Natural killer cell (primary cell): ENCODE measurements at regions not wholly inside any gene's neighbourhood (a gene's known extent, or its start where the extent isn't known, plus 50 kb on each side); places are given as distances from the start of the nearest gene placed in this dataset.

ENCODE experiments used
- ATAC-seq, 3 donors: fragments of 150-1000 bp in 2 of 3; fragments of 200-7000 bp in 1 of 3; cut with Tn5 transposase; 1 replicate in 1 of 3; 2 replicates in 2 of 3; pipeline ENCODE4 v1.10.0; 2021; ENCODE audit warnings: mild to moderate bottlenecking in 2 of 3, moderate library complexity in 2 of 3
- DNase-seq, 2 donors: peaks; one replicate each; pipeline versions ENCODE4 v3.0.0 to v3.0.0-alpha.2; 2013 to 2021; ENCODE audit warnings: mixed read lengths in 1 of 2
- H3K27ac ChIP-seq: one replicate; pipeline ENCODE4 v1.5.1; 2013; ENCODE audit warnings: mild to moderate bottlenecking, low read length
- H3K27me3 ChIP-seq: one replicate; pipeline ENCODE4 v1.6.1; 2013; ENCODE audit warnings: low read length; ENCODE audit not compliant: control insufficient read depth, insufficient read depth
- H3K36me3 ChIP-seq: one replicate; pipeline ENCODE4 v1.6.1; 2013; ENCODE audit warnings: low read length; ENCODE audit not compliant: control insufficient read depth, insufficient read depth
- H3K4me1 ChIP-seq: one replicate; pipeline ENCODE4 v1.6.1; 2013; ENCODE audit warnings: low read length; ENCODE audit not compliant: control insufficient read depth, insufficient read depth
- H3K4me3 ChIP-seq: one replicate; pipeline ENCODE4 v1.5.1; 2013; ENCODE audit warnings: low read length
- H3K9me3 ChIP-seq: one replicate; pipeline ENCODE4 v1.6.1; 2013; ENCODE audit warnings: low read length; ENCODE audit not compliant: control insufficient read depth, insufficient read depth
- H3K27ac Mint-ChIP-seq, 2 donors: one replicate each; pipeline ENCODE4 v1.8.0; 2022; ENCODE audit warnings: mild to moderate bottlenecking in 2 of 2, mixed read lengths in 2 of 2, moderate library complexity in 1 of 2
- H3K27me3 Mint-ChIP-seq, 2 donors: one replicate each; pipeline ENCODE4 v1.8.0; 2022; ENCODE audit warnings: low read depth in 2 of 2, mixed read lengths in 2 of 2
- H3K36me3 Mint-ChIP-seq: one replicate; pipeline ENCODE4 v1.8.0; 2022; ENCODE audit warnings: mixed read lengths
- H3K4me1 Mint-ChIP-seq, 2 donors: one replicate each; pipeline ENCODE4 v1.8.0; 2022; ENCODE audit warnings: mixed read lengths in 2 of 2
- H3K4me3 Mint-ChIP-seq: one replicate; pipeline ENCODE4 v1.8.0; 2022; ENCODE audit warnings: mild to moderate bottlenecking, moderate library complexity, mixed read lengths
- H3K9me3 Mint-ChIP-seq, 2 donors: one replicate each; pipeline ENCODE4 v1.8.0; 2022; ENCODE audit warnings: mixed read lengths in 2 of 2
- WGBS: methylation state at CpG from one replicate; pipeline ENCODE4 v1.1.7; 2013; ENCODE audit warnings: missing lambda C conversion rate; ENCODE audit not compliant: insufficient coverage; 5-methylcytosine and 5-hydroxymethylcytosine counted together
- intact Hi-C: fragments of 100-400 bp; cut with micrococcal nuclease; formaldehyde crosslinking; loops from one replicate; pipeline ENCODE4 v1.14.2; 2022
- TF ChIP-seq, protein P1 (sequence below): fragments of 200-600 bp; IDR thresholded peaks from one replicate; pipeline ENCODE4 v1.8.0; 2022; ENCODE audit warnings: antibody characterized with exemption

DNA sequence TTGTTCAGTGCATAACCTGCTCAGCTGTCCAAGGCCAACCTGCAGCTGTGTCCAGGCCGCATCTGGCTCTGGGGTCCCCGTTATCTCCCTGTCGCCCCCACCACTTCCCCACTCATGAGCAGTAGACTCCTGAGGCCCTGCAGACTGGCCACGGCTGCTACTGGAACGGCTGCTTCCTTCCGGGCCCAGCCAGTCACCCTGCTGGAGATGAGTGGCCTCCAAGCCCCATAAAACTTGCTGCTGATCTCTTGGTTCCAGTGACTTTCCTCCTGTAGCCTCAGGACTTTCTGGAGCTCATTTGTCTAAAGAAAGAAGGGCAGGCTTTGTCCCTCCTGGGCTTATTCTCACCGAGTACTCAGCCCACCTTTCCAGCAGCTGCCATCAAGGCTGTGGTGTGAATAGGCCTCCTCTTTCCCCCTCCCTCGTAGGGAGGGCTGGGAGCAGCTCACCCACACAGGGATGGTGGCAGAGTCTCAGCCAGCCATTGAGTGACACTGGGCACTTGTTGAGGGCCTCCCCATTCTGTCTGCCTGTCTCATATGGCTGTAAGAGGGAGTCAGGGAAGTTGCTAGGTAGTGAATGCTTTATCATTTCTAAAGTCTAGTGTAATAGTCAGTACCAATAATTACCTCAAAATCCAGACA, 257.3 kb downstream of the MYCN start:
- H3K27ac ChIP-seq, result no peak overlapping the region
- 81% methylated on average over 8 of the region's 8 CpGs for WGBS

GRCh38 chr2:16196687-16197503, 256.5 kb downstream of the MYCN start:
- no peaks in the 10 kb centered on the region for H3K27me3 Mint-ChIP-seq
- DNase-seq, result no peak
- H3K4me1 Mint-ChIP-seq, result no peaks in the 10 kb centered on the region
- intact Hi-C loops, result no loop called here
- TF ChIP-seq, protein P1, sequence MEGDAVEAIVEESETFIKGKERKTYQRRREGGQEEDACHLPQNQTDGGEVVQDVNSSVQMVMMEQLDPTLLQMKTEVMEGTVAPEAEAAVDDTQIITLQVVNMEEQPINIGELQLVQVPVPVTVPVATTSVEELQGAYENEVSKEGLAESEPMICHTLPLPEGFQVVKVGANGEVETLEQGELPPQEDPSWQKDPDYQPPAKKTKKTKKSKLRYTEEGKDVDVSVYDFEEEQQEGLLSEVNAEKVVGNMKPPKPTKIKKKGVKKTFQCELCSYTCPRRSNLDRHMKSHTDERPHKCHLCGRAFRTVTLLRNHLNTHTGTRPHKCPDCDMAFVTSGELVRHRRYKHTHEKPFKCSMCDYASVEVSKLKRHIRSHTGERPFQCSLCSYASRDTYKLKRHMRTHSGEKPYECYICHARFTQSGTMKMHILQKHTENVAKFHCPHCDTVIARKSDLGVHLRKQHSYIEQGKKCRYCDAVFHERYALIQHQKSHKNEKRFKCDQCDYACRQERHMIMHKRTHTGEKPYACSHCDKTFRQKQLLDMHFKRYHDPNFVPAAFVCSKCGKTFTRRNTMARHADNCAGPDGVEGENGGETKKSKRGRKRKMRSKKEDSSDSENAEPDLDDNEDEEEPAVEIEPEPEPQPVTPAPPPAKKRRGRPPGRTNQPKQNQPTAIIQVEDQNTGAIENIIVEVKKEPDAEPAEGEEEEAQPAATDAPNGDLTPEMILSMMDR, result no peak
- Histone ChIP-seq H3K27ac (no peak overlapping the region), H3K4me1 (no peaks in the 10 kb centered on the region), H3K9me3 (no peaks in the 10 kb centered on the region), H3K36me3 (no peaks in the 10 kb centered on the region), H3K4me3 (no peak overlapping the region), H3K27me3 (no peaks in the 10 kb centered on the region)
- H3K9me3 Mint-ChIP-seq, result no peaks in the 10 kb centered on the region
- no peaks in the 10 kb centered on the region for H3K36me3 Mint-ChIP-seq
- no peak for ATAC-seq
- H3K4me3 Mint-ChIP-seq, result no peak overlapping the region
- WGBS, result 90% methylated on average over 14 of the region's 15 CpGs
- no peak overlapping the region for H3K27ac Mint-ChIP-seq

More for the DNA sequence above, 257.3 kb downstream of the MYCN start:
- DNase-seq (no peak), ATAC-seq (no peak)
- Histone ChIP-seq H3K9me3 (no peaks in the 10 kb centered on the region), H3K36me3 (no peaks in the 10 kb centered on the region), H3K4me1 (no peaks in the 10 kb centered on the region), H3K27me3 (no peaks in the 10 kb centered on the region), H3K4me3 (no peak overlapping the region)
- Mint-ChIP-seq H3K27me3 (no peaks in the 10 kb centered on the region), H3K4me1 (no peaks in the 10 kb centered on the region), H3K36me3 (no peaks in the 10 kb centered on the region), H3K4me3 (no peak overlapping the region), H3K9me3 (no peaks in the 10 kb centered on the region), H3K27ac (no peak overlapping the region)
- TF ChIP-seq, protein P1, result no peak
- intact Hi-C loops, result no loop called here

GRCh38 chr2:16195681-16196070, 255.3 kb downstream of the MYCN start:
- H3K27ac Mint-ChIP-seq, result no peak overlapping the region
- H3K4me1 Mint-ChIP-seq, result no peaks in the 10 kb centered on the region

More at GRCh38 chr2:16195681-16196070, 255.3 kb downstream of the MYCN start:
- no peaks in the 10 kb centered on the region for H3K36me3 ChIP-seq
- Mint-ChIP-seq H3K4me3 (no peak overlapping the region), H3K9me3 (no peaks in the 10 kb centered on the region), H3K36me3 (no peaks in the 10 kb centered on the region), H3K27me3 (no peaks in the 10 kb centered on the region)
- H3K27ac ChIP-seq, result no peak overlapping the region
- 81% methylated on average over 6 of the region's 6 CpGs for WGBS
- TF ChIP-seq, protein P1, result no peak
- no peaks in the 10 kb centered on the region for H3K4me1 ChIP-seq
- no peak for ATAC-seq
- no peaks in the 10 kb centered on the region for H3K27me3 ChIP-seq
- H3K4me3 ChIP-seq, result no peak overlapping the region
- DNase-seq, result no peak
- intact Hi-C loops, result no loop called here
- H3K9me3 ChIP-seq, result no peaks in the 10 kb centered on the region
